ENCODE measurements at regions not wholly inside any gene's neighbourhood (a gene's known extent, or its start where the extent isn't known, plus 50 kb on each side); places are given as distances from the start of the nearest gene placed in this dataset.

DNA sequence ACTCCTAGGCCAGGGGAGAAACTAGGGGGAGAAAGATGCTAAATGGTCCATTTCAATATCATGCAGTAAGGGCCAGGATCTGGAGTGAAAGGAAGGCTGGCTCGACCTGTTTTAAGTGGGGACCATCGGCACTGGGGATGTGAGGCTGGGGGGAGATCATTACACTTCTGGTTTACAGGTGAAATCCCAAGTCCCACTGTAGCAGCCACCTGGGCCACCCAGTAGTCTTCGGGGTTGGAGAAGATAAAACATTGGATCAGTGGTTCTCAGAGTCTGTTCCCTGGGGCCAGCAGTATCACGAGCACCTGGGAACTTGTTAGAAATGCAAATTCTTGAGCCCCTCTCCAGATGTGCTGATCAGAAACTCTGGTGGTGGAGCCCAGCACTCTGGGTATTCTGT, 111.3 kb upstream of the ALDH1B1 start:
- TF ChIP-seq EZH2phosphoT487 (IDR thresholded peaks at IDR 0.05; ENCODE audit: low read depth) = no peak
- TF ChIP-seq, protein P1, sequence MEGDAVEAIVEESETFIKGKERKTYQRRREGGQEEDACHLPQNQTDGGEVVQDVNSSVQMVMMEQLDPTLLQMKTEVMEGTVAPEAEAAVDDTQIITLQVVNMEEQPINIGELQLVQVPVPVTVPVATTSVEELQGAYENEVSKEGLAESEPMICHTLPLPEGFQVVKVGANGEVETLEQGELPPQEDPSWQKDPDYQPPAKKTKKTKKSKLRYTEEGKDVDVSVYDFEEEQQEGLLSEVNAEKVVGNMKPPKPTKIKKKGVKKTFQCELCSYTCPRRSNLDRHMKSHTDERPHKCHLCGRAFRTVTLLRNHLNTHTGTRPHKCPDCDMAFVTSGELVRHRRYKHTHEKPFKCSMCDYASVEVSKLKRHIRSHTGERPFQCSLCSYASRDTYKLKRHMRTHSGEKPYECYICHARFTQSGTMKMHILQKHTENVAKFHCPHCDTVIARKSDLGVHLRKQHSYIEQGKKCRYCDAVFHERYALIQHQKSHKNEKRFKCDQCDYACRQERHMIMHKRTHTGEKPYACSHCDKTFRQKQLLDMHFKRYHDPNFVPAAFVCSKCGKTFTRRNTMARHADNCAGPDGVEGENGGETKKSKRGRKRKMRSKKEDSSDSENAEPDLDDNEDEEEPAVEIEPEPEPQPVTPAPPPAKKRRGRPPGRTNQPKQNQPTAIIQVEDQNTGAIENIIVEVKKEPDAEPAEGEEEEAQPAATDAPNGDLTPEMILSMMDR (IDR thresholded peaks at IDR 0.05; ENCODE audit: low read depth, low read length) = no peak
- H3K4me2 ChIP-seq (ENCODE audit: low read length) = no peak overlapping the region
- H2AFZ ChIP-seq (ENCODE audit: low read depth, low read length) = no peak overlapping the region

DNA sequence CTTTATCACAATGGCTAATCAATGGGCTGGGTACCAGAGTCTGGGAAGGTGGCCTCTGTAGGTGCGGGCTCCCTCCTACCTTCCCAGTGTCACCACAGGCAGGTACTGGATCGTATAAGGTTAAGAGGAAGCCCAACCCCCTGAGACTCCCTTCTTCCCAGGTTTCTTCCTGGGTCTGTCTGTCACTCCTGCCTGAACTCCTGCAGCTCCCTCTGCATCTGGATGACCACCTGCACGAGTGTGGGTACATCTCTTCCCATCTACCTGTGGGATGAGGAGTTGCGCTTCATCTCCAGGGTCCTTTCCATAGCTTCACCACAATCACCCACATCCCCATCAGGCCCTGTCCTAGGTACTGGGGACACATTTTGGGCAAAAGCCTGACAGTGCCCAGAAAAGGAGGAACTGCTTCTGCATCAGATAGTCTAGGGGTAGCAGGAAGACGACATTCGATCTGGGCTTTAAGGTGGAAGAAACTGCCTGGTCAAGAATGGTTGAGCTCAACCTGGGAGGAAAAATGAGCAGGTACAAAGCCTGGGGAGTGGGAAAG, 112.2 kb upstream of the ALDH1B1 start:
- Histone ChIP-seq H3K9me3 (ENCODE audit: insufficient read depth, low read length) (no peaks in the 10 kb centered on the region), H4K20me1 (ENCODE audit: insufficient read depth, low read length) (no peaks in the 10 kb centered on the region), H3K36me3 (replicated peaks; ENCODE audit: low read depth, low read length) (no peaks in the 10 kb centered on the region), H3K27me3 (ENCODE audit: low read depth, low read length) (no peaks in the 10 kb centered on the region), H3K9ac (ENCODE audit: low read length) (no peak overlapping the region), H2AFZ (ENCODE audit: low read depth, low read length) (no peak overlapping the region), H3K79me2 (ENCODE audit: low read length) (no peaks in the 10 kb centered on the region), H3K4me2 (ENCODE audit: low read length) (no peak overlapping the region), H3K27ac (ENCODE audit: low read length) (no peak overlapping the region), H3K4me3 (ENCODE audit: low read length) (no peak overlapping the region), H3K4me1 (ENCODE audit: low read length) (no peaks in the 10 kb centered on the region)
- TF ChIP-seq EZH2phosphoT487 (IDR thresholded peaks at IDR 0.05; ENCODE audit: low read depth) = no peak
- TF ChIP-seq, protein P1 (IDR thresholded peaks at IDR 0.05; ENCODE audit: low read depth, low read length) = no peak

More for the DNA sequence above, 111.3 kb upstream of the ALDH1B1 start:
- H3K27ac ChIP-seq (ENCODE audit: low read length) = no peak overlapping the region
- no peaks in the 10 kb centered on the region for H3K79me2 ChIP-seq (ENCODE audit: low read length)
- H3K4me3 ChIP-seq (ENCODE audit: low read length) = no peak overlapping the region
- no peak overlapping the region for H3K9ac ChIP-seq (ENCODE audit: low read length)
- H3K36me3 ChIP-seq (replicated peaks; ENCODE audit: low read depth, low read length) = no peaks in the 10 kb centered on the region
- H4K20me1 ChIP-seq (ENCODE audit: insufficient read depth, low read length) = no peaks in the 10 kb centered on the region
- no peaks in the 10 kb centered on the region for H3K9me3 ChIP-seq (ENCODE audit: insufficient read depth, low read length)
- no peaks in the 10 kb centered on the region for H3K4me1 ChIP-seq (ENCODE audit: low read length)
- no peaks in the 10 kb centered on the region for H3K27me3 ChIP-seq (ENCODE audit: low read depth, low read length)

DNA sequence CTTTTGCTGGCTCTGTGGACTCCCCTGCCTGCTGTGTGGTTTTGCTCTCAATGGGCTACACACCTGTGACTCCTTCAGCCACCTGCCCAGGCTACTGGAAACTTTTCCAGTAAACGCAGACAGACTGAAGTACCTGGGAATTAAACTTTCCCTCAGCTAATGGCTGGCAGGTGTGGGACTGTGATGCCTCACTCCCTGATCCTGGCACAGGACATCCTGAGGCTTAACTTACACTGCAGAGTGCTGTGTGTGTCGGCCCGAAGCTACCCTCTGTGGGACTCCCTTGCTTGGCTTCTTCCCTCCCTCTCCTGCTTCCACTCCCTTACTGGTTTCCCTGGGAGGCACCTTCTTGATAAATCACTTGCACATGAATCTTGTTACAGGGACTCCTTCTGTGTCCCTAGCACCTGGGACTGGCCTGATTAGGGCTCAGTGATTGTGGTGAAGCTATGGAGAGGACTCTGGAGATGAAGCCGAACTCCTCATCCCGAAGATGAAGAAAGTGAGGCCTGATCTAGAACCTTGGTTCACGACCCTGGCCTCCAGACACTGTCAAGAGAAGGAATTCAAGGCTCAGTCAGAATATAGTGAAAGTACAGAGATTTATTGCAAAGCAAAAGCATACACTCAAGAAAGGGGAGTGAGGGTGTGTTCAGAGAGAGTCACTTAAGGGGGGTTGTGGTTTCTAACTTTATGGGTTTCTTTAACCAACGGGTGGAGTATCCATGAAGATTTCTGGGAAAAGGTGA, 113.4 kb upstream of the ALDH1B1 start:
- Histone ChIP-seq H3K36me3 (replicated peaks; ENCODE audit: low read depth, low read length) (no peaks in the 10 kb centered on the region), H2AFZ (ENCODE audit: low read depth, low read length) (no peak overlapping the region)

DNA sequence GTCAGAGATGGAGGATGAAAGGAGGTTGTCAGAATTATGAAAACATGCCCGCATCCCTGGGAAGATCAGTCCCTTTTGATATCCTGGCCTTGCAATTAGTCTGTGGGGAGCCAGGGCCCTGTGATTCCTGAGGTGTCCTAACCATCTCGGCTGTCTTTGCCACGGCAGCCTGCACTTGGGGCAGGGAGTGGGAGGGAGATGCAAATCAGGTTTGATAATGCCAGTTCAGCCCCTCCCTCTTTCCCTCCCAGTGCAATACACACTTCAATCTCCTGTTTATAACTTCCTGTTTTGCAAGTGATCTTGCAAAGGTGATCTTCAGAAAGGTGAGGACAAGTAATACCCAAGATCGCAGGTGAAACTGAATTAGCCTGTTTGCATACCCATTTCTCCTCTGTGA, 114.0 kb upstream of the ALDH1B1 start:
- Histone ChIP-seq H3K4me2 (ENCODE audit: low read length) (no peak overlapping the region), H3K9ac (ENCODE audit: low read length) (no peak overlapping the region), H4K20me1 (ENCODE audit: insufficient read depth, low read length) (no peaks in the 10 kb centered on the region), H3K9me3 (ENCODE audit: insufficient read depth, low read length) (no peaks in the 10 kb centered on the region), H3K4me3 (ENCODE audit: low read length) (no peak overlapping the region), H3K36me3 (replicated peaks; ENCODE audit: low read depth, low read length) (no peaks in the 10 kb centered on the region), H2AFZ (ENCODE audit: low read depth, low read length) (no peak overlapping the region), H3K79me2 (ENCODE audit: low read length) (no peaks in the 10 kb centered on the region), H3K27me3 (ENCODE audit: low read depth, low read length) (no peaks in the 10 kb centered on the region), H3K4me1 (ENCODE audit: low read length) (no peaks in the 10 kb centered on the region), H3K27ac (ENCODE audit: low read length) (no peak overlapping the region)
- no peak for TF ChIP-seq EZH2phosphoT487 (IDR thresholded peaks at IDR 0.05; ENCODE audit: low read depth)
- TF ChIP-seq, protein P1 (IDR thresholded peaks at IDR 0.05; ENCODE audit: low read depth, low read length) = no peak

More for the DNA sequence above, 113.4 kb upstream of the ALDH1B1 start:
- H3K4me2 ChIP-seq (ENCODE audit: low read length) = no peak overlapping the region
- TF ChIP-seq, protein P1 (IDR thresholded peaks at IDR 0.05; ENCODE audit: low read depth, low read length) = no peak
- TF ChIP-seq EZH2phosphoT487 (IDR thresholded peaks at IDR 0.05; ENCODE audit: low read depth) = no peak
- no peaks in the 10 kb centered on the region for H3K27me3 ChIP-seq (ENCODE audit: low read depth, low read length)
- H3K79me2 ChIP-seq (ENCODE audit: low read length) = no peaks in the 10 kb centered on the region
- H3K9me3 ChIP-seq (ENCODE audit: insufficient read depth, low read length) = no peaks in the 10 kb centered on the region
- H4K20me1 ChIP-seq (ENCODE audit: insufficient read depth, low read length) = no peaks in the 10 kb centered on the region
- no peak overlapping the region for H3K27ac ChIP-seq (ENCODE audit: low read length)
- H3K4me1 ChIP-seq (ENCODE audit: low read length) = no peaks in the 10 kb centered on the region
- no peak overlapping the region for H3K4me3 ChIP-seq (ENCODE audit: low read length)
- no peak overlapping the region for H3K9ac ChIP-seq (ENCODE audit: low read length)

Data from OCI-LY3 (cell line).